A673 (cell line): ENCODE measurements at regions not wholly inside any gene's neighbourhood (a gene's known extent, or its start where the extent isn't known, plus 50 kb on each side); places are given as distances from the start of the nearest gene placed in this dataset.

Experiments used
- BruUV-seq: library from RNA; stranded (reverse); fragments of 400-500 nt; replicated peaks from 2 replicates; lab custom pipeline; 2021; lab: Mats Ljungman, UMichigan
- CTCF ChIA-PET: fragments of 300-600 bp; sonication (Branson Sonifier 250); formaldehyde crosslinking; loops from one replicate; lab custom pipeline; 2022; ENCODE audit warnings: antibody characterized with exemption; lab: Charles Lee
- POLR2A ChIA-PET: fragments of 300-600 bp; sonication (Branson Sonifier 250); formaldehyde crosslinking; loops from one replicate; lab custom pipeline; 2022; ENCODE audit warnings: antibody characterized with exemption; ENCODE audit not compliant: low non-redundant PET; lab: Charles Lee
- DNase-seq: peaks from one replicate; pipeline ENCODE4 v3.0.0-alpha.2; 2015; ENCODE audit warnings: low spot score
- H3K27ac ChIP-seq: fragments of 200-600 bp; sonication (generic); 2 replicates; pipeline ENCODE4 v1.5.1; 2016; ENCODE audit warnings: mixed run types, low read depth, mild to moderate bottlenecking, mixed read lengths, antibody characterized with exemption, low read length; ENCODE audit not compliant: poor library complexity, severe bottlenecking
- H3K27me3 ChIP-seq: fragments of 200-600 bp; sonication (generic); replicated peaks from 2 replicates; pipeline ENCODE4 v1.6.1; 2017; ENCODE audit warnings: mixed run types, low read depth, mild to moderate bottlenecking, mixed read lengths, antibody characterized with exemption, low read length; ENCODE audit not compliant: insufficient read depth, poor library complexity
- H3K36me3 ChIP-seq: fragments of 200-600 bp; sonication (generic); 2 replicates; pipeline ENCODE4 v1.6.1; 2016; ENCODE audit warnings: mixed run types, mild to moderate bottlenecking, mixed read lengths, antibody characterized with exemption, low read length; ENCODE audit not compliant: insufficient read depth, poor library complexity, severe bottlenecking
- H3K4me1 ChIP-seq: fragments of 200-600 bp; sonication (generic); 2 replicates; pipeline ENCODE4 v1.6.1; 2017; ENCODE audit warnings: mixed run types, mild to moderate bottlenecking, mixed read lengths, antibody characterized with exemption, low read length; ENCODE audit not compliant: insufficient read depth, poor library complexity, severe bottlenecking
- H3K4me3 ChIP-seq: fragments of 200-600 bp; sonication (generic); 2 replicates; pipeline ENCODE4 v1.5.1; 2016; ENCODE audit warnings: low read depth, mixed run types, mild to moderate bottlenecking, mixed read lengths, low read length; ENCODE audit not compliant: poor library complexity, severe bottlenecking
- H3K9me3 ChIP-seq: fragments of 200-600 bp; sonication (generic); 2 replicates; pipeline ENCODE4 v1.6.1; 2016; ENCODE audit warnings: mixed run types, low read depth, mild to moderate bottlenecking, mixed read lengths, antibody characterized with exemption, low read length; ENCODE audit not compliant: poor library complexity, severe bottlenecking
- EZH2 ChIP-seq: fragments of 200-600 bp; sonication (generic); IDR thresholded peaks from 2 replicates; pipeline ENCODE4 v1.6.1; 2017; ENCODE audit warnings: borderline replicate concordance, low read depth, mild to moderate bottlenecking, mixed read lengths, antibody characterized with exemption, low read length; ENCODE audit not compliant: poor library complexity, severe bottlenecking
- intact Hi-C: fragments of 100-400 bp; cut with micrococcal nuclease; formaldehyde crosslinking; loops from one replicate; pipeline ENCODE4 v1.10.0; 2022; ENCODE audit not compliant: unreplicated experiment
- TF ChIP-seq, protein P1 (sequence below): fragments of 300-800, 200-600 bp; sonication (generic); conservative IDR thresholded peaks from 2 replicates; pipeline ENCODE4 v1.5.1; 2017; ENCODE audit warnings: low read depth, mild to moderate bottlenecking, antibody characterized with exemption, low read length, moderate library complexity, mixed read lengths

DNA sequence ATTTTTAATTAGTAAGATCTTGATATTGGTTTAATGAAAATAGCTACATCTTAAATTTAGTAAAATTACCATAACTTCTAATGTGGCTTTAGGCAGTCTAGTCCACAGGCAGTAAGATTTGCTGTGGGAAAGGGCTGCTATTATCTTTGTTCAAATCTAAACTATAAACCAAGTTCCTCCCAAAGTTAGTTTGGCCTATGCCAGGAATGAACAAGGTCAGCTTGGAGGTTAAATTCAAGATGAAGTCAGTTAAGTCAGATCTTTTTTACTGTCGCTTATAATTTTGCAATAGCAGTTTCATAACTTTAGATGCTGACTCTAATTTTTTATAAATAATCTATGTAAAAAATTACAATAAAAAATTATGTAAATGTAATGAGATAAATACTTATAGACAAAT is 1016.9 kb upstream of the ALCAM start:
- H3K27ac ChIP-seq, result no peak overlapping the region
- POLR2A ChIA-PET, result no interaction called here
- H3K4me3 ChIP-seq, result no peak overlapping the region
- BruUV-seq, result no TSS peak
- TF ChIP-seq EZH2, result no peak
- TF ChIP-seq, protein P1, sequence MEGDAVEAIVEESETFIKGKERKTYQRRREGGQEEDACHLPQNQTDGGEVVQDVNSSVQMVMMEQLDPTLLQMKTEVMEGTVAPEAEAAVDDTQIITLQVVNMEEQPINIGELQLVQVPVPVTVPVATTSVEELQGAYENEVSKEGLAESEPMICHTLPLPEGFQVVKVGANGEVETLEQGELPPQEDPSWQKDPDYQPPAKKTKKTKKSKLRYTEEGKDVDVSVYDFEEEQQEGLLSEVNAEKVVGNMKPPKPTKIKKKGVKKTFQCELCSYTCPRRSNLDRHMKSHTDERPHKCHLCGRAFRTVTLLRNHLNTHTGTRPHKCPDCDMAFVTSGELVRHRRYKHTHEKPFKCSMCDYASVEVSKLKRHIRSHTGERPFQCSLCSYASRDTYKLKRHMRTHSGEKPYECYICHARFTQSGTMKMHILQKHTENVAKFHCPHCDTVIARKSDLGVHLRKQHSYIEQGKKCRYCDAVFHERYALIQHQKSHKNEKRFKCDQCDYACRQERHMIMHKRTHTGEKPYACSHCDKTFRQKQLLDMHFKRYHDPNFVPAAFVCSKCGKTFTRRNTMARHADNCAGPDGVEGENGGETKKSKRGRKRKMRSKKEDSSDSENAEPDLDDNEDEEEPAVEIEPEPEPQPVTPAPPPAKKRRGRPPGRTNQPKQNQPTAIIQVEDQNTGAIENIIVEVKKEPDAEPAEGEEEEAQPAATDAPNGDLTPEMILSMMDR, result no peak
- DNase-seq, result no peak
- no peaks in the 10 kb centered on the region for H3K4me1 ChIP-seq
- H3K27me3 ChIP-seq, result no peaks in the 10 kb centered on the region
- peaks cover 5% of the 10 kb centered on the region for H3K9me3 ChIP-seq
- CTCF ChIA-PET, result no interaction called here
- H3K36me3 ChIP-seq, result no peaks in the 10 kb centered on the region
- intact Hi-C loops, result no loop called here

DNA sequence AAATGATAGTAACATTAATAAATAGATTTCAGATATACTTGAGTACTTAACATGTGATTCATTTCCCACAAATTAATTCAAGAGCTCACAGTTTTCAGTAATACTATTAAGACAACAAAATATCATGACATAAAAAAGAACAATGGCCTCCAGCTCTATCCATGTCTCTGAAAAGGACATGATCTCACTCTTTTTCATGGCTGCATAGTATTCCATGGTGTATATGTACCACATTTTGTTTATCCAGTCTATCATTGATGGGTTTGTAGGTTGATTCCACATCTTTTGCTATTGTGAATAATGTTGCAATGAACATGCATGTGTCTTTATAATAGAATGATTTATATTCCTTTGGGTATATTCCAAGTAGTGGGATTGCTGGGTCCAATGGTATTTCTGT is 1012.8 kb upstream of the ALCAM start:
- Histone ChIP-seq H3K27me3 (no peaks in the 10 kb centered on the region), H3K27ac (no peak overlapping the region), H3K4me3 (no peak overlapping the region), H3K4me1 (no peaks in the 10 kb centered on the region), H3K36me3 (no peaks in the 10 kb centered on the region), H3K9me3 (peaks cover 5% of the 10 kb centered on the region)
- intact Hi-C loops, result no loop called here
- POLR2A ChIA-PET, result interaction anchor here (0.7 kb wide), 1 partner anchor 443 kb away, joined by 3 read pairs; no protein-coding TSS in a partner anchor
- CTCF ChIA-PET, result no interaction called here
- no peak for DNase-seq
- TF ChIP-seq, protein P1, result no peak
- TF ChIP-seq EZH2, result no peak
- BruUV-seq, result no TSS peak

DNA sequence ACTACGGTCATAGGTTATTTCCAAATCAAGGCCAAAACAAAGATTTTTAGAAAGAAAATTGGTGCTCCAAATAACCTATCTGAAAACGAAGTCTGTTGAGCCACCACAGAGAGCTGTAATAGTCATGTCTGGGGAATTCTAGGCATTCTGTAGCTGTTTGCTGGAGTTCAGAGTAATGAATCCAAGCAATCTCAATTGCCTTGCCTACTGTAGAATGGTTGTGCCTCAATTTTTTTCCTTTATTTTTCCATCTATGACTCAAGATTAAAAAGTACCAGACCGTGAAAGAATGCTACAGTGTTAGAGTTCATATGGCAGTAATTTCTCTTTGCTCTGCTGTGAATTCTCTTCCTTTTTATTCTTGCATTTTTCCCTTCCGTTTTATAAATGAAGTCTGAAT is 1007.2 kb upstream of the ALCAM start:
- Histone ChIP-seq H3K9me3 (no peaks in the 10 kb centered on the region), H3K4me3 (no peak overlapping the region), H3K27me3 (no peaks in the 10 kb centered on the region), H3K27ac (no peak overlapping the region), H3K4me1 (no peaks in the 10 kb centered on the region), H3K36me3 (no peaks in the 10 kb centered on the region)
- CTCF ChIA-PET, result no interaction called here
- BruUV-seq, result no TSS peak
- no peak for TF ChIP-seq EZH2
- TF ChIP-seq, protein P1, result no peak
- intact Hi-C loops, result no loop called here
- POLR2A ChIA-PET, result no interaction called here
- DNase-seq, result no peak
